HG02852 (cell line): ENCODE measurements at regions not wholly inside any gene's neighbourhood (a gene's known extent, or its start where the extent isn't known, plus 50 kb on each side); places are given as distances from the start of the nearest gene placed in this dataset.
A peak's percentile ranks its signal among the peaks of the same experiment; 100 is the strongest.

Source experiments
- ATAC-seq: cut with Tn5 transposase; IDR thresholded peaks from one replicate; pipeline ENCODE4 v1.9.1; 2021; ENCODE audit warnings: mild to moderate bottlenecking, moderate library complexity; ENCODE audit not compliant: unreplicated experiment

DNA sequence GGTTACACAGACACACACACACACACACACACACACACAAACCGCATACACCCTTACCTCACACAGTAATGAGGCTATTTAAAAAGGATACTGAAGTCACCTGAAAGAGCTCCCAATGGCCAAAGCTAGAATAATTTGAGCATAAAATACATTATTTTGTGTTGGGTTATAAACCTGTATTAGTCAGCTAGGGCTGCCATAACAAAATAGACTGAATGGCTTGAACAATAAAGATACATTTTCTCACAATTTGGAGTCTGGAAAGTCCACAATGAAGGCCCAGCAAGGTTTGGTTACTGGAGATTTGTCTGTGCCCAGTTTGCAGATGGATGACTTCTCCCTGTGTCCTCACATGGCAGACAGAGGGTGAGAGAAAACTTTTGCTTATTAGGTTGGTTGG lies 605.4 kb upstream of the REG3G start:
- ATAC-seq, result no peak

DNA sequence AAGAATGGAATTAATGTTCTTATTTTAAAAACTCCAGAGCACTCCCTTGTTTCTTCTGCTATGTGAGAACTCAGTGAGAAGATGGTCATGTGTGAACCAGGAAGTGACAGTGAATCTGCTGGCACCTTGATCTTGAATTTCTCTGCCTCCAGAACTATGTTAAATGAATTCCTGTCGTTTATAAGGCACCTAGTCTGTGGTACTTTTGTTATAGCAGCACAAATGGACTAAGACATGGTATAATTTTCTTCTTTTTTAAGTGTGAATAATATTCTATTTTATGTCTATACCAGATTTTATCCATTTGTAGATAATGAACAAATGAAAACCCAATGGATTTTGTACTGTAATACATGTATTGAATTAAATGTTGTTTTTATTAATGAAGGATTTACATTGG lies 601.9 kb upstream of the REG3G start:
- ATAC-seq, result no peak

DNA sequence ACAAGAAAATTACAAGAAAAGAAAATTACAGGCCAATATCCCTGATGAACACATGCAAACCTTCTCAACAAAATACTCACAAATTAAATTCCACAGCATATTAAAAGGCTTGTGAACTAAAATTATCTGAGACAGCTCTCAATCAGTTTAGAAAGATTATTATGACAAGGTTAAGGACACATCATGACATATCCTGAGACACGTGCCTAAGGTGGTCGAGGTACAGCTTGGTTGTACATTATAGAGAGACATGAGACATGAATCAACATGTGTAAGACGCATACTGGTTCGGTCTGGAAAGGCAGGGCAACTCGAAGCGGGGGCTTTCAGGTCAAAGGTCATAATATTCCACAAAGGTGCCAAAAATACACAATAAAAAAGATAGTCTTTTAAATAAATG lies 598.3 kb upstream of the REG3G start:
- ATAC-seq, result no peak

- no peak for ATAC-seq
These were observed 594.3 kb upstream of the REG3G start for GRCh38 chr2:78431241-78431640.

- ATAC-seq, result peak; percentile 93
These were observed 586.4 kb upstream of the REG3G start for GRCh38 chr2:78439122-78439521.

DNA sequence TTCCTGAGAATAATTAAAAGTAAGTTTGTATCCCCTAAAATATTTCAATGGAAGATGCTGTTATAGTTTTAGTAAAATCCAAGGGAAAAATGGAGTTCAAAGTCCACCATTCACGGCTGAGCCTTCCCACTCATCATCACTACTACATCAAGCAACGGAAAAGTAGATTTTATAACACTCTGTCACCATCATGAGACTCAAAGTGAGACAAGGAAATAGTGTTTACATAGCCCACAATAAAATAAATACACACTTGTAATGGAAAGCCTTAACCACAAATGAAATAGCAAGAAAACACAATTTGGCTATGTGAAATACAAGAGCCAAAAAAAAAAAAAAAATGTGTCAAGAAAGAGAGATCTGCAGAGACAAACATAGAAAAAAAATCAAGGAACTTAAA lies 569.9 kb upstream of the REG3G start:
- no peak for ATAC-seq

- no peak for ATAC-seq
These were observed 568.2 kb upstream of the REG3G start for GRCh38 chr2:78457269-78457668.

DNA sequence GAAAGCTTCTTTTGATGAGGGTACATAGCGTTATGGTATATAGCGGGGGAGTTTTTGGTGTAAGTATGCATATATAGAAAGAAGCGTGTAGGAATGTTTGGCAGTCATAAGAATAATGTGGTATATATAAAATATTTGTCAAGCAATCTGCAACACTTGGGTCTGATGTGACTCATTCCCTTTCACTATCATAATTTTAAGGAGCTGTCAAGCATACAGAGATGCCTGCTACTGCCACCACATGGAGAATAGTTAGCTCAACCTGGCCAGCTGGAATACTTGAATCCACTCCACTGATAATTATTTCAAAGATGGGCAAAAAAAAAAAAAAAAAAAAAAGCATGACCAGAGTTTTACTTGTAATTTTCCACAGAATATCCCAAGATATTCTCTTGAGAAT lies 559.8 kb upstream of the REG3G start:
- ATAC-seq, result no peak

- no peak for ATAC-seq
These were observed 548.8 kb upstream of the REG3G start for GRCh38 chr2:78476619-78477229.

DNA sequence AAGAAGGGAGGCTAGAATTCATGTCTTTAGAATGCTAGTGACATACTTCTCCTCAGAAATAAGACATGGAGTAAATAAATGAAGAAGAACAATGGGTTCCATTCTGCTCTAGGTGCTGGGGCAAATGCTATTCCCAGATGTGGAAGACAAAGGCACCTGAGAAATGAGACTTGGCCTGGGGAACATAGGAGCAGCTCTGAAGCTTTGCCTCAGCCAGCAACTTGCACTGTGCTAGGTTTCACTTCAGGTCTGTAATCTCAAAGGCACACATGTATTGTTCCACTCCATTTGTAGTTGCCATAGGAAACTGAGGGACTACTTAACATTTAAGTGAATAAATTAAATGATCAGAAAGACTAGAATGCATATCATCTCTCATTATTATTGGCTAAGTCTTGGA lies 538.9 kb upstream of the REG3G start:
- no peak for ATAC-seq

DNA sequence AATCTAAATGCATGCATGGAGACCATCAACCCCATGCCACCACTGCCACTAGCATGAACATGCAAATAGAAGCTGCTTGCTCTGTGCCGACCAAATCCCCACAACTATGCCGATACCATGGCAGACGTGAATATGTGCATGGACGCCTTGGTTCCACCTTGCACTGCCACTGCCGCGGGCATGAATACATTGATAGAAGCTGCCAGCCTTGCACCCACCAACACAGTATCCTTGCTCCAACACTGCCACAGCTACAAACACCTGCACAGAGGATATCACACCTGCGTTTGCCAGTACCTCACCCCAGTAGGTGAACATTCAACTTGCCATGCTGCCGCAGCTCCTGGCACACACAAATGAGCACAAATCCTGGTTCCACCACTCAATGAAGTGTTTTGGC lies 527.4 kb upstream of the REG3G start:
- no peak for ATAC-seq

DNA sequence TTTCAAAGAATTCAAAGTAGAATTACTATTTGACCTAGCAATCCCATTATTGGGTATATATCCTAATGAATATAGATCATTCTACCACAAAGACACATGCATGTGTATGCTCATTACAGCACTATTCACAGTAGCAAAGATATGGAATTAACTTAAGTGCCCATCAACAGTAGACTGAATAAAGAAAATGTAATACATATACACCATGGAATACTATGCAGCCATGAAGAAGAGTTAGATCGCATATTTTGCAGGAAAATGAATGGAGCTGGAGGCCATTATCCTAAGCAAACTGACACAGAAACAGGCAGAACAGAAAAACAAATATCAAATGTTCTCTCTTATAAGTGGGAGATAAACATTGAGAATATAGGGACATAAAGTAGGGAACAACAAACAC lies 519.2 kb upstream of the REG3G start:
- ATAC-seq, result no peak

GRCh38 chr2:78521938-78522337 lies 503.6 kb upstream of the REG3G start:
- no peak for ATAC-seq

GRCh38 chr2:78532762-78533379 lies 492.6 kb upstream of the REG3G start:
- no peak for ATAC-seq

GRCh38 chr2:78535395-78535794 lies 490.1 kb upstream of the REG3G start:
- ATAC-seq, result no peak

GRCh38 chr2:78538322-78538721 lies 487.2 kb upstream of the REG3G start:
- ATAC-seq, result no peak

- ATAC-seq, result no peak
These were observed 485.2 kb upstream of the REG3G start for GRCh38 chr2:78540255-78540654.

GRCh38 chr2:78541088-78541450 lies 484.4 kb upstream of the REG3G start:
- ATAC-seq, result no peak

DNA sequence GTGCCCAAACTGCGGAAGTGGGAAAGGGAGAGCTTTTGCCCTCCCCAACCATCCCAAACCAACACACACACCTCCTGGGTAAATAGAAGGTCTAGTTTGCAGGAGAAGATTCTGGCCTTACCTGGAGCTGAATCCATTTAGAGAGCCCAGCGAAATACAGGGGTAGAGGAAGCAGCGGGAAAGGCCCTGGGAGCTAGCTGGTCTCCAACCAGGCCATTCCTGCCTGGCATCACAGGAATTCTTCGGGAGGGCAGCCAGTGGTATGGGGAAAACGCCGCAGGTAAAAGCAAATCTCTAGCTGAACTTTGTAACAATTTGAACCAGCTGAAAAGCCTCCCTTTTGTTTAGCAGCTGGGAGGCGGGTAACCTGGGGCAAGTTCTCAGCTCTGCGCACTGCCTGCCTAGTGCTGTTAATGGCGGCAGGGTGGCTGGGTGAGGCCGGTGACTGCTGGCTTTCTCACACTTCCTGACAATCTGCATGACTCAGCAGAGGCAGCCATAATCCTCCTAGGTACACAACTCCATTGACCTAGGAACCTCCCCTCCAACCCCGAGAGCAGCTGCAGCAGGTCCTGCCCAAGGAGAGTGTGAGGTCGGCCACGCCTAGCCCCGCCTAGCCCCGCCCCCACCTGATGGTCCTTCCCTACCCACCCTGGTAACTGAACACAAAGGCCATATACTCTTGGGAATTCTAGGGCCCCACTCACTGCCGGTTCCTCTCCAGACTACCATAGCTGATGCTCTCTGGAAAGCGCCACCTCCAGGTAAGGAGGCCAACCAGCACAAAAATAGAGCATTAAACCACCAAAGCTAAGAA lies 483.8 kb upstream of the REG3G start:
- ATAC-seq, result no peak

GRCh38 chr2:78546843-78547242 lies 478.7 kb upstream of the REG3G start:
- ATAC-seq, result no peak

GRCh38 chr2:78549766-78550165 lies 475.7 kb upstream of the REG3G start:
- no peak for ATAC-seq

DNA sequence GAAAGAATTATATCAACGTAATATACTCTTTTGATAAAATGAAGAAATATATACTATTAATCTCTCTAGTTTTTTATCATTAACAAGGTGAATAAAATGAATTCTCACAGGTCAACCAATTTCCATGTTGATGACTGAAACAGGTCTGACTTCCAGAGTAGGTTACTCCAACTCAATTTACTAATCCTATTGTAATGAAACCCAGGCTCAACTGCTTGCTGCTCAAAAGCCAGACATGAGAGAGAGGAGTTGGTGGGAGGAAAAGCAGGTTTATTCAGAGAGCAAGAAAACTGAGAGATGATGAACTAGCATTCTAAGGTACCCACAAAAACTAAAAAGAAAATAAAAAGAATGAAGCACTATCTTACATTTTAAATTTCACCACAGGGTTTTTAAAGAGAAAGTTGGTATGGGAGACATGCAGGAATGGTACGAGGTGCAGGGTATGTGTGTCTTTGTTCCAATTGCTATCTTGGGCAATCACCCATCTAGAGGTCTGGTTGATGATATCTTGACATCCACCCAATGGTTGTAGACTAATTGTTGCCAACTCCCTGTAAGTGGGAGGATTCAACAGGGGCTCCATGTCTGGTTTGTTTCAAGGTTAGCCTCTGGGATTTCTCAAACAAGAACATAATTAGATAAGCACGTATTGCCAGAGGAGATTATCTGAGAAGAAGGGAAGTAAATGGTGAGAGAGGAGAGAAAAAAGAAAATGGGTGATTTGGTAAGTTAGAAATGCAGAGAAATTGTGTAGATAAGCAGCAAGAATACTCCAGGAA lies 471.4 kb upstream of the REG3G start:
- ATAC-seq, result no peak
